Esophagus (tissue), 2 donors: ENCODE measurements at regions not wholly inside any gene's neighbourhood (a gene's known extent, or its start where the extent isn't known, plus 50 kb on each side); places are given as distances from the start of the nearest gene placed in this dataset.
"Not testable (repeated sequence)": the region's sequence is repeated elsewhere in the genome, so short reads cannot be mapped to it uniquely, and the experiment has no call there.

ENCODE experiments used
- H3K27ac ChIP-seq, 2 donors: one replicate each; pipeline ENCODE4 v1.5.1; 2013; ENCODE audit warnings: low read depth in 2 of 2, mild to moderate bottlenecking in 2 of 2, inconsistent platforms in 1 of 2, low read length in 1 of 2, moderate library complexity in 1 of 2
- H3K27me3 ChIP-seq, 2 donors: one replicate each; pipeline ENCODE4 v1.6.1; 2013; ENCODE audit warnings: low read length in 2 of 2, control low read depth in 1 of 2, mild to moderate bottlenecking in 1 of 2; ENCODE audit not compliant: insufficient read depth in 2 of 2, control insufficient read depth in 1 of 2
- H3K36me3 ChIP-seq, 2 donors: one replicate each; pipeline ENCODE4 v1.6.1; 2013; ENCODE audit warnings: low read length in 1 of 2; ENCODE audit not compliant: control insufficient read depth in 2 of 2, insufficient read depth in 2 of 2
- H3K4me1 ChIP-seq, 2 donors: one replicate each; pipeline ENCODE4 v1.6.1; 2013; ENCODE audit warnings: low read length in 1 of 2; ENCODE audit not compliant: control insufficient read depth in 2 of 2, insufficient read depth in 2 of 2
- H3K4me3 ChIP-seq, 2 donors: one replicate each; pipeline ENCODE4 v1.5.1; 2013; ENCODE audit warnings: low read length in 2 of 2, mild to moderate bottlenecking in 2 of 2, low read depth in 1 of 2, moderate library complexity in 1 of 2
- H3K9me3 ChIP-seq, 2 donors: one replicate each; pipeline ENCODE4 v1.6.1; 2013; ENCODE audit warnings: mild to moderate bottlenecking in 2 of 2, low read depth in 1 of 2, low read length in 1 of 2, moderate library complexity in 1 of 2; ENCODE audit not compliant: control insufficient read depth in 2 of 2, insufficient read depth in 1 of 2
- WGBS, 2 donors: extraction: QIAGEN DNeasy Blood & Tissue Kit; methylation state at CpG; one replicate each; pipeline ENCODE4 v1.1.7; 2013; 5-methylcytosine and 5-hydroxymethylcytosine counted together
- donor health status: healthy with polysubstance abuse.
- donor health status: Bipolar disorder and iron deficiency.

DNA sequence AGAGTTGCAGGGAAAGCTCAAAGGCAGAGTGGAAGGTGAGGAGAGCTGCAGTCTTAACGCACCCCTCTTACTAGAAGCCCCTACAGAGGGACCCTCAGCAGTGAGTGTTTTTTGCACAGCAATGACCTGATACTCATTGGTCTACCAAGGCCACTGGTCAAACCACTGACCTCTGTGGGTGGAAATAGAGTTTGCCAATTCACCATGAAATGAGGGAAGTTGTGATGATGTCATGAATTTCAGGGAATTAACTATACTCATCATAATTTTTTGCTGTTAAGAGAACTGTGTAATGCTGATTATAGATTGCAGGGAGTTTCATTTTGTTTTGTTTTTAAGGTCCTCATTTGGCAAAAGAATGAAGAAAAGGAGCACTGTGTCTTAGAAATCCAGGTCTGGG, 101.7 kb upstream of the SMAD3 start:
- Histone ChIP-seq H3K36me3 (no peaks in the 10 kb centered on the region), H3K4me1 (no peaks in the 10 kb centered on the region), H3K4me3 (no peak overlapping the region), H3K9me3 (no peaks in the 10 kb centered on the region), H3K27me3 (no peaks in the 10 kb centered on the region), H3K27ac (no peak overlapping the region)
- WGBS, 2 donors = 43 to 54% methylated on average over 1 of the region's 1 CpG

- Histone ChIP-seq H3K4me1 (no peaks in the 10 kb centered on the region), H3K4me3 (no peak overlapping the region), H3K27me3 (no peaks in the 10 kb centered on the region), H3K36me3 (no peaks in the 10 kb centered on the region), H3K9me3 (no peaks in the 10 kb centered on the region), H3K27ac (no peak overlapping the region)
- 93% methylated on average over 9 of the region's 9 CpGs for WGBS, 2 donors
Measured at GRCh38 chr15:66964111-66964738, 101.2 kb upstream of the SMAD3 start.

DNA sequence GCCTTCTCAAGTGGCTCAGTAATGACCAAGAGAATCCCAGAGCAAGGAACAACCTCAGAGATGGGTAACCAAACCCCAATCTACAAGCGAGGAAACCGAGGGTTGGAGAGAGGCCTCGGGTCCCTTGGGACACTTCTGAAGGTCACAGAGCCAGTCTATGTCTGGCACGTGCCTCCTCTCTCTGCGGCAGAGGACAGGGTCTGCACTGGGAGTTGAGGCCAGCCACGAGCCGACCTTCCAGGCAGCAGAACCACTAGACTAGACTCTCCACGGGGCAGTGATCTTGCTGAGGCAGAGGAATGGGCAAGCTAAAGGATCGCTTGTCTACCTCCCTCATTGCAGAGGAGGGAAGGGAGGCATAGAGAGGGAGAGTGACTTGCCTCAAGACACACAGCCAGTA, 100.6 kb upstream of the SMAD3 start:
- Histone ChIP-seq H3K27ac (no peak overlapping the region), H3K9me3 (no peaks in the 10 kb centered on the region), H3K4me1 (no peaks in the 10 kb centered on the region), H3K36me3 (no peaks in the 10 kb centered on the region), H3K27me3 (no peaks in the 10 kb centered on the region), H3K4me3 (no peak overlapping the region)
- WGBS, 2 donors = 94 to 95% methylated on average over 9 of the region's 9 CpGs

DNA sequence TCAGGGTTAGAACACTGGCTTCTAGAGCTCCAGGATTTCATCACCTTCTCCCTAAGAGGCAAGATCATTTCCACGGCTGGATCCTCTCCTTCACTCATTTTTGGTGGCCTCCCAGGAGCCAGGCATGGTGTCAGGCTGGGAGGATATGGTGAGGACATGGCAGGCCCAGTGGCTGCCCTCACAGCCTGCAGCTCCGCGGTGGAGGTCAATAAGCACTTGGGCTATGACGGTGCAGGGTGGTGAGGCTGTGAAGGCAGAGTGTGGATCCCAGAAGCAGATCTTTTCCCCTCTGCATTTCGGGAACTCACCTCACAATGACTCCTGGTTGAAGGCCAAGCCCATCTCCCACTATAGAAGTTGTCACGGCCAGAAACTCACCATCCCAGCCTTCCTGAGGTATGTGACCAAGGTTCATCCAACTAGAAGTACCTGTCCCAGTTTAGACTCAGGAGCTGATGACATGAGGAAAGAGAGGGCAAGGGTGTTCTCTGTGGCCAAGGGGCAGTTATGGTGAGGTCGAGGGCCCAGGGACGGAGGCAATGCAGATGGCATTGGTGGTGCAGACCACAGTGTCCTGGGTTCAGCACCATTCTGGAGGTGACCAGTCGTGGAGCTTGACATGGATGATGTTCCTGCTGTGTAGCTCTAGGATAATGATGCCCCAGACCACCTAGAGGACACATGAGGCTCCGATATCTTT, 100.1 kb upstream of the SMAD3 start:
- H3K4me3 ChIP-seq = no peak overlapping the region
- H3K4me1 ChIP-seq = no peaks in the 10 kb centered on the region
- WGBS, 2 donors = 92 to 93% methylated on average over 10 of the region's 10 CpGs
- no peaks in the 10 kb centered on the region for H3K27me3 ChIP-seq
- H3K36me3 ChIP-seq = no peaks in the 10 kb centered on the region
- no peak overlapping the region for H3K27ac ChIP-seq
- no peaks in the 10 kb centered on the region for H3K9me3 ChIP-seq

- WGBS, 2 donors = 71 to 74% methylated on average over 2 of the region's 2 CpGs
- Histone ChIP-seq H3K4me1 (no peaks in the 10 kb centered on the region), H3K36me3 (no peaks in the 10 kb centered on the region)
Measured at GRCh38 chr15:66966256-66966655, 99.1 kb upstream of the SMAD3 start.

GRCh38 chr15:66968806-66969596, 96.4 kb upstream of the SMAD3 start:
- Histone ChIP-seq H3K36me3 (no peaks in the 10 kb centered on the region), H3K9me3 (no peaks in the 10 kb centered on the region), H3K27me3 (no peaks in the 10 kb centered on the region), H3K27ac (no peak overlapping the region), H3K4me3 (no peak overlapping the region), H3K4me1 (no peaks in the 10 kb centered on the region)
- 87 to 89% methylated on average over 10 of the region's 10 CpGs for WGBS, 2 donors

More at GRCh38 chr15:66966256-66966655, 99.1 kb upstream of the SMAD3 start:
- no peak overlapping the region for H3K27ac ChIP-seq
- H3K27me3 ChIP-seq = no peaks in the 10 kb centered on the region
- H3K9me3 ChIP-seq = no peaks in the 10 kb centered on the region
- no peak overlapping the region for H3K4me3 ChIP-seq

DNA sequence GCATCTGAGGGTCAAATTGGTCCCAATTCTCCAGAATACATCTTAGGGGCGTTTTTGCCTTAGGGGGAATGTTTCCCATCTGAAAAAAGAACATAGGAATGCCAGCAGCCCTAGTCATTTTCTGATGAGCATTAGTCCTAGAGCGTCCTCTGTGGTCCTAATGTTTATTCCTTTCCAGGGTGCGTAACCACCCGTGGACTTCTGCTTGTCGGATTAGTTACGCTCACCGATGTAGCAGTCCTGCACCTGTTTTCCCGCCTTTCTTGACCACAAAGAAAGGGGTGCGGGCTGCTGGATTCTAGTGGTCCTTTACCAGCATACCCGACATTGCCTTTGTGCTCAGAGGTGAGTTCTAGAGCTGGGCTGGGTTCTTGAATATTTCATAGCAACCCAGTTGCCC, 91.3 kb upstream of the SMAD3 start:
- H3K4me1 ChIP-seq, H3K36me3 ChIP-seq, H3K4me3 ChIP-seq, H3K27me3 ChIP-seq, H3K27ac ChIP-seq, H3K9me3 ChIP-seq: not testable (repeated sequence)
- WGBS, 2 donors = 89 to 91% methylated on average over 10 of the region's 10 CpGs

DNA sequence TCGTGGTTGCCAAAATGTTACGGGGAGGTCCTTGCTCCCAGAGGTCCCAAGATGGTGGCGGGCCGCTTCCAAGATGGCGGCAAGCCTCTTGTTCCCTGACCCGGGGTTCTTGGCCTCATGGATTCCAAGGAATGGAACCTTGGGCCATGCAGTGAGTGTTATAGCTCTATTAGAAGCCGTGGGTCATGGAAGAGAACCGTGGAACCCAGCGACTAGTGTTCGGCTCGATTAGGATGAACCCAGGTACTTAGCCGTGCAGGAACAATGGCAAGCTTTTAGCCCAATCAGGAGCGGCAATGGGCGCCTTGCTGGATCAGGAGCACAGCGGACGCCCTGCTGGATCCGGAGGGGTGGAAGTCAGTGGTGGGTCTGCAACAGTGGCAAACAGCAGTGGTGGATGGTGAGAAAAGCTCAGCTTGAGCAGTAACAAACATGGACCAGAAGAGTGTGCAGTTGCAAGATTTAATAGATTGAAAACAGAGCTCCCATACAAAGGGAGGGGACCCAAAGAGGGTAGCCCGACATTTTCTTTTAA, 89.2 kb upstream of the SMAD3 start:
- WGBS, 2 donors = 94% methylated on average over 18 of the region's 18 CpGs
- H3K4me3 ChIP-seq, H3K27me3 ChIP-seq: not testable (repeated sequence)

GRCh38 chr15:66980326-66980725, 85.1 kb upstream of the SMAD3 start:
- not testable (repeated sequence) for H3K27me3 ChIP-seq, H3K36me3 ChIP-seq, H3K4me1 ChIP-seq, H3K27ac ChIP-seq, H3K4me3 ChIP-seq, H3K9me3 ChIP-seq
- 60 to 68% methylated on average over 3 of the region's 3 CpGs for whole genome bisulfite sequencing, 2 donors

More for the DNA sequence above, 89.2 kb upstream of the SMAD3 start:
- H3K36me3 ChIP-seq, H3K4me1 ChIP-seq, H3K27ac ChIP-seq, H3K9me3 ChIP-seq: not testable (repeated sequence)
